Mesenchymal stem cell (in vitro differentiated cells and primary cell): ENCODE measurements at regions not wholly inside any gene's neighbourhood (a gene's known extent, or its start where the extent isn't known, plus 50 kb on each side); places are given as distances from the start of the nearest gene placed in this dataset.

Experiments used
- DNase-seq: peaks from one replicate; pipeline ENCODE4 v3.0.0-alpha.2; 2013
- H2AFZ ChIP-seq: one replicate; pipeline ENCODE4 v1.6.1; 2013; ENCODE audit warnings: low read depth, mild to moderate bottlenecking, control low read depth, inconsistent platforms, low read length, moderate library complexity
- H2AK5ac ChIP-seq: 2 replicates; pipeline ENCODE4 v1.6.1; 2013; ENCODE audit warnings: low read length, moderate library complexity, mild to moderate bottlenecking, inconsistent platforms; ENCODE audit not compliant: severe bottlenecking
- H2BK120ac ChIP-seq: one replicate; pipeline ENCODE4 v1.6.1; 2013; ENCODE audit warnings: low read depth, mild to moderate bottlenecking, inconsistent platforms, low read length, moderate library complexity
- H2BK12ac ChIP-seq, 2 experiments: one replicate each; pipeline ENCODE4 v1.6.1; 2013; ENCODE audit warnings: inconsistent platforms in 2 of 2, low read length in 2 of 2, mild to moderate bottlenecking in 2 of 2, moderate library complexity in 2 of 2, control low read depth in 1 of 2
- H2BK15ac ChIP-seq: one replicate; pipeline ENCODE4 v1.6.1; 2013; ENCODE audit warnings: mild to moderate bottlenecking, low read depth, inconsistent platforms; ENCODE audit not compliant: poor library complexity, severe bottlenecking
- H2BK5ac ChIP-seq: 2 replicates; pipeline ENCODE4 v1.6.1; 2013; ENCODE audit warnings: low read depth, mild to moderate bottlenecking, low read length, control low read depth, inconsistent platforms; ENCODE audit not compliant: poor library complexity, severe bottlenecking
- H3K14ac ChIP-seq, 2 experiments: one replicate each; pipeline ENCODE4 v1.6.1; 2013; ENCODE audit warnings: inconsistent platforms in 2 of 2, low read length in 2 of 2, control low read depth in 1 of 2, mild to moderate bottlenecking in 1 of 2, moderate library complexity in 1 of 2
- H3K18ac ChIP-seq, 2 experiments: one replicate each; pipeline ENCODE4 v1.6.1; 2013; ENCODE audit warnings: inconsistent platforms in 2 of 2, low read length in 2 of 2, control low read depth in 1 of 2, low read depth in 1 of 2, mild to moderate bottlenecking in 1 of 2
- H3K23ac ChIP-seq, 2 experiments: one replicate each; pipeline ENCODE4 v1.6.1; 2013; ENCODE audit warnings: inconsistent platforms in 2 of 2, low read length in 2 of 2, mild to moderate bottlenecking in 2 of 2, moderate library complexity in 2 of 2, control low read depth in 1 of 2
- H3K27ac ChIP-seq: 2 replicates; pipeline ENCODE4 v1.5.1; 2013; ENCODE audit warnings: mild to moderate bottlenecking, moderate library complexity, low read length, control low read depth, inconsistent platforms; ENCODE audit not compliant: poor library complexity, severe bottlenecking
- H3K27me3 ChIP-seq, 2 experiments: 2 replicates each; pipeline versions ENCODE4 v1.6.1 to v1.7.0; 2013; ENCODE audit warnings: low read length in 2 of 2, mild to moderate bottlenecking in 2 of 2, moderate library complexity in 2 of 2, control low read depth in 1 of 2, inconsistent platforms in 1 of 2; ENCODE audit not compliant: control insufficient read depth in 1 of 2, insufficient read depth in 1 of 2
- H3K36me3 ChIP-seq, 2 experiments: 2 replicates each; pipeline versions ENCODE4 v1.6.1 to v1.7.0; 2013; ENCODE audit warnings: low read length in 2 of 2, control low read depth in 1 of 2, inconsistent platforms in 1 of 2, low read depth in 1 of 2, mild to moderate bottlenecking in 1 of 2; ENCODE audit not compliant: insufficient read depth in 2 of 2, control insufficient read depth in 1 of 2
- H3K4ac ChIP-seq, 2 experiments: one replicate each; pipeline ENCODE4 v1.6.1; 2013; ENCODE audit warnings: inconsistent platforms in 2 of 2, low read length in 2 of 2, mild to moderate bottlenecking in 2 of 2, moderate library complexity in 2 of 2, control low read depth in 1 of 2, low read depth in 1 of 2
- H3K4me1 ChIP-seq: 2 replicates; pipeline ENCODE4 v1.6.1; 2013; ENCODE audit warnings: low read depth, low read length, control low read depth; ENCODE audit not compliant: control insufficient read depth, insufficient read depth
- H3K4me2 ChIP-seq: 2 replicates; pipeline ENCODE4 v1.6.1; 2013; ENCODE audit warnings: low read length, mild to moderate bottlenecking, inconsistent platforms; ENCODE audit not compliant: poor library complexity, severe bottlenecking
- H3K4me3 ChIP-seq, 2 experiments: 2 replicates each; pipeline versions ENCODE4 v1.5.1 to v1.7.0; 2013; ENCODE audit warnings: low read length in 2 of 2, mild to moderate bottlenecking in 2 of 2, control low read depth in 1 of 2, low read depth in 1 of 2; ENCODE audit not compliant: insufficient read depth in 1 of 2
- H3K79me1 ChIP-seq: replicated peaks from 2 replicates; pipeline ENCODE4 v1.6.1; 2013; ENCODE audit warnings: mild to moderate bottlenecking, control low read depth, low read length, inconsistent platforms; ENCODE audit not compliant: poor library complexity, severe bottlenecking
- H3K9ac ChIP-seq: 2 replicates; pipeline ENCODE4 v1.7.0; 2013; ENCODE audit warnings: mild to moderate bottlenecking, low read length, moderate library complexity
- H3K9me3 ChIP-seq: 2 replicates; pipeline ENCODE4 v1.7.0; 2013; ENCODE audit warnings: mild to moderate bottlenecking, low read length; ENCODE audit not compliant: control insufficient read depth
- H4K8ac ChIP-seq: one replicate; pipeline ENCODE4 v1.6.1; 2013; ENCODE audit warnings: inconsistent platforms, mild to moderate bottlenecking, low read length, moderate library complexity
- H4K91ac ChIP-seq: one replicate; pipeline ENCODE4 v1.6.1; 2013; ENCODE audit warnings: mild to moderate bottlenecking, low read length, inconsistent platforms
- WGBS: methylation state at CpG from one replicate; pipeline ENCODE4 v1.1.7; 2013; ENCODE audit warnings: mixed read lengths; 5-methylcytosine and 5-hydroxymethylcytosine counted together

GRCh38 chrX:46328133-46328532 is 217.1 kb downstream of the ZNF674 start:
- DNase-seq: no peak
- Histone ChIP-seq H3K4me3 (no peak overlapping the region), H3K27me3 (peaks cover 0 to 50% of the 10 kb centered on the region in 2 experiments), H3K23ac (no peak overlapping the region), H4K91ac (no peak overlapping the region), H2BK12ac (no peak overlapping the region), H3K9me3 (no peaks in the 10 kb centered on the region), H2AK5ac (no peak overlapping the region), H3K14ac (no peak overlapping the region), H3K18ac (no peak overlapping the region), H2BK15ac (no peak overlapping the region), H3K9ac (no peak overlapping the region), H3K27ac (peak overlapping the region; percentile 89), H2BK120ac (no peak overlapping the region), H3K36me3 (no peaks in the 10 kb centered on the region), H2AFZ (no peak overlapping the region), H3K4me2 (no peak overlapping the region), H2BK5ac (peak overlapping the region; percentile 57), H3K79me1 (no peaks in the 10 kb centered on the region), H3K4ac (no peak overlapping the region), H4K8ac (no peak overlapping the region), H3K4me1 (peaks cover 3% of the 10 kb centered on the region)
- 33% methylated on average over 1 of the region's 1 CpG for WGBS

- H3K18ac ChIP-seq: peak overlapping the region in 1 of 2 experiments; percentile 8
- no peak overlapping the region for H3K14ac ChIP-seq
- no peak overlapping the region for H2BK12ac ChIP-seq
- no peak overlapping the region for H3K4ac ChIP-seq
- H4K91ac ChIP-seq: no peak overlapping the region
- no peaks in the 10 kb centered on the region for H3K36me3 ChIP-seq
- H3K79me1 ChIP-seq: no peaks in the 10 kb centered on the region
- no peak overlapping the region for H3K23ac ChIP-seq
- H3K27ac ChIP-seq: peak overlapping the region; percentile 89
- peak overlapping the region; percentile 34 for H3K4me2 ChIP-seq
- H3K4me1 ChIP-seq: peaks cover 3% of the 10 kb centered on the region
- H2AFZ ChIP-seq: no peak overlapping the region
- peaks cover 0 to 48% of the 10 kb centered on the region in 2 experiments for H3K27me3 ChIP-seq
- 13% methylated on average over 4 of the region's 7 CpGs for WGBS
- H2BK120ac ChIP-seq: no peak overlapping the region
- no peak overlapping the region for H2AK5ac ChIP-seq
- no peaks in the 10 kb centered on the region for H3K9me3 ChIP-seq
- no peak overlapping the region for H3K9ac ChIP-seq
- no peak overlapping the region for H2BK5ac ChIP-seq
- peak; percentile 1 for DNase-seq
- H2BK15ac ChIP-seq: no peak overlapping the region
- H4K8ac ChIP-seq: no peak overlapping the region
- no peak overlapping the region for H3K4me3 ChIP-seq
These were observed 217.6 kb downstream of the ZNF674 start for GRCh38 chrX:46327566-46328115.

DNA sequence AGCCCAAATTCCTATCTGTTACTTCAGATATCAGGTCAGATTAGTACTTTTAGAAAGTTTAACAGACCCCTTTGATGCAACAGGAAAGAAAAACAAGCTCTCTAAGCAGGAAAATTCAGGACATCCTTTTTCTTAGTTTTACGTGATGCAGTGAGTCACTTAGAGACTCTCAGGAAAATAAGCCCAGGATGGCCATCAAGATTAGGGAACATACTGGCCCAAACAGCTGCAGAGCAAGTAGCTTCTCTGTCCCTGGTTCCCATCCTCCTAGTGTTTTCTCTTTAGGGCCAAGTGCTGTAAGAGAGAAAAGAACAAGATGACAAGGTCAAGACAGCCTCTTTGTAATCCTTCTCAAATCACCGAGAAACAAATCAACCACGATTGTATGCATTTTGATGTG is 219.1 kb downstream of the ZNF674 start:
- Histone ChIP-seq H2BK5ac (peak overlapping the region; percentile 57), H3K4ac (no peak overlapping the region), H3K9ac (no peak overlapping the region), H3K36me3 (no peaks in the 10 kb centered on the region), H3K4me2 (no peak overlapping the region), H3K27me3 (peaks cover 0 to 54% of the 10 kb centered on the region in 2 experiments), H3K9me3 (no peaks in the 10 kb centered on the region), H2AK5ac (no peak overlapping the region), H3K14ac (no peak overlapping the region), H3K27ac (peak overlapping the region; percentile 95), H2BK15ac (no peak overlapping the region), H3K4me1 (peaks cover 3% of the 10 kb centered on the region), H3K4me3 (no peak overlapping the region), H3K18ac (no peak overlapping the region), H3K23ac (no peak overlapping the region), H2BK120ac (no peak overlapping the region), H2BK12ac (no peak overlapping the region), H4K8ac (no peak overlapping the region), H4K91ac (no peak overlapping the region), H3K79me1 (no peaks in the 10 kb centered on the region), H2AFZ (no peak overlapping the region)
- DNase-seq: peak; percentile 38
- WGBS: 33% methylated on average over 1 of the region's 3 CpGs

GRCh38 chrX:46325312-46325877 is 219.8 kb downstream of the ZNF674 start:
- Histone ChIP-seq H3K9ac (no peak overlapping the region), H3K4me2 (no peak overlapping the region), H3K79me1 (no peaks in the 10 kb centered on the region), H3K27ac (peak overlapping the region; percentile 95), H2AK5ac (no peak overlapping the region), H3K9me3 (no peaks in the 10 kb centered on the region), H3K4me3 (no peak overlapping the region), H3K14ac (no peak overlapping the region), H4K91ac (no peak overlapping the region), H2BK120ac (no peak overlapping the region), H3K4ac (no peak overlapping the region), H2BK5ac (no peak overlapping the region), H3K23ac (no peak overlapping the region), H2AFZ (no peak overlapping the region), H2BK12ac (no peak overlapping the region), H4K8ac (no peak overlapping the region), H3K18ac (no peak overlapping the region), H3K4me1 (peaks cover 3% of the 10 kb centered on the region), H3K36me3 (no peaks in the 10 kb centered on the region), H3K27me3 (peaks cover 0 to 50% of the 10 kb centered on the region in 2 experiments), H2BK15ac (no peak overlapping the region)
- 15% methylated on average over 2 of the region's 5 CpGs for WGBS
- DNase-seq: peak; percentile 67
